ENCODE measurements at regions not wholly inside any gene's neighbourhood (a gene's known extent, or its start where the extent isn't known, plus 50 kb on each side); places are given as distances from the start of the nearest gene placed in this dataset.

GRCh38 chr5:117299936-117300328 is 725.3 kb upstream of the SEMA6A start:
- DNase-seq (ENCODE audit: low spot score): no peak

- DNase-seq (ENCODE audit: low spot score): no peak
These were observed 724.8 kb upstream of the SEMA6A start for GRCh38 chr5:117299224-117299935.

GRCh38 chr5:117296872-117297271 is 722.2 kb upstream of the SEMA6A start:
- DNase-seq (ENCODE audit: low spot score): no peak

- no peak for DNase-seq (ENCODE audit: low spot score)
These were observed 721.3 kb upstream of the SEMA6A start for GRCh38 chr5:117295941-117296340.

- DNase-seq (ENCODE audit: low spot score): no peak
These were observed 712.2 kb upstream of the SEMA6A start for GRCh38 chr5:117286813-117287212.

GRCh38 chr5:117271656-117272055 is 697.0 kb upstream of the SEMA6A start:
- no peak for DNase-seq (ENCODE audit: low spot score)

- no peak for DNase-seq (ENCODE audit: low spot score)
These were observed 691.7 kb upstream of the SEMA6A start for GRCh38 chr5:117266280-117266679.

GRCh38 chr5:117263231-117263630 is 688.6 kb upstream of the SEMA6A start:
- no peak for DNase-seq (ENCODE audit: low spot score)

GRCh38 chr5:117262572-117263131 is 688.0 kb upstream of the SEMA6A start:
- no peak for DNase-seq (ENCODE audit: low spot score)

GRCh38 chr5:117261948-117262571 is 687.4 kb upstream of the SEMA6A start:
- no peak for DNase-seq (ENCODE audit: low spot score)

GRCh38 chr5:117255211-117256027 is 680.8 kb upstream of the SEMA6A start:
- no peak for DNase-seq (ENCODE audit: low spot score)

GRCh38 chr5:117252566-117252965 is 677.9 kb upstream of the SEMA6A start:
- DNase-seq (ENCODE audit: low spot score): no peak

GRCh38 chr5:117249086-117249815 is 674.6 kb upstream of the SEMA6A start:
- no peak for DNase-seq (ENCODE audit: low spot score)

GRCh38 chr5:117246424-117246823 is 671.8 kb upstream of the SEMA6A start:
- DNase-seq (ENCODE audit: low spot score): no peak

- no peak for DNase-seq (ENCODE audit: low spot score)
These were observed 670.5 kb upstream of the SEMA6A start for GRCh38 chr5:117245130-117245529.

- DNase-seq (ENCODE audit: low spot score): no peak
These were observed 667.4 kb upstream of the SEMA6A start for GRCh38 chr5:117242028-117242427.

GRCh38 chr5:117236941-117237340 is 662.3 kb upstream of the SEMA6A start:
- no peak for DNase-seq (ENCODE audit: low spot score)

- DNase-seq (ENCODE audit: low spot score): no peak
These were observed 661.2 kb upstream of the SEMA6A start for GRCh38 chr5:117235786-117236185.

GRCh38 chr5:117230375-117230774 is 655.8 kb upstream of the SEMA6A start:
- DNase-seq (ENCODE audit: low spot score): no peak

GRCh38 chr5:117220730-117221129 is 646.1 kb upstream of the SEMA6A start:
- DNase-seq (ENCODE audit: low spot score): no peak

GRCh38 chr5:117218789-117219188 is 644.2 kb upstream of the SEMA6A start:
- DNase-seq (ENCODE audit: low spot score): no peak

- no peak for DNase-seq (ENCODE audit: low spot score)
These were observed 638.2 kb upstream of the SEMA6A start for GRCh38 chr5:117212866-117213265.
